Astrocyte of the hippocampus (primary cell): ENCODE measurements at regions not wholly inside any gene's neighbourhood (a gene's known extent, or its start where the extent isn't known, plus 50 kb on each side); places are given as distances from the start of the nearest gene placed in this dataset.

Experiments
- DNase-seq: peaks from one replicate; pipeline ENCODE4 v3.0.0; 2011; ENCODE audit warnings: low read depth, low spot score

DNA sequence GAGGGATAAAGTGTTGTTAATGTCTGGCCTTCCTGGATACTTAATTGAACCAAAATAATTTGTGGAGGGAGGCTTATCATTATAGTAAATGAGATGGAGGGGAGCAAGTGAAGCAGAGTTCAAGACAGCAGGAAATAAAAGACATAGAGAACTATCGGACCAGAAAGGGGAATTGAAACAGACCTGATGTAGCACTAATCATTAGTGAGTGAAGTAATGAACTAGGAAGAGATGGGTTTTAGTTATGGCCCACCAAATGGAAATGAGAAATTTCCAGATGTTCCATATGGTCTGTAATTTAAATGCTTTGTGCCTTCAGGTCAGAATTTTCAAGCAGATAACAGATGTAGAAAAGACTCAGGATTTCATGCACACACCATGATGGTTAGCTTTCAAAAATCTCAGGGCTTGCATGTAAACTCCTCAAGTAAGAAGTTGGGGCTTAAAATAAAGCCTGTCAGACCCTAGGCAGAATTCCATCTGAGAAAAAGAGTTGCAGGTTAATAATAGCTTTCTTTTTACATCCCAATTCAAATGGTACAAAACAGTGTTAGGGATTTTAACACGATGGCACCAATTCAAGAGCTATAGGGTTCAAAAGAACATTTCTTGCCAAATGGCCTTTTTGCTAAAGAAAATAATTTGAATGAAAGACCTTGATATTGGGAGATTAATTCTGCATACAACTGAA is 355.8 kb downstream of the FSCB start:
- DNase-seq: no peak

- DNase-seq: peak; percentile 9
Observed at GRCh38 chr14:44149597-44149996, 357.5 kb downstream of the FSCB start.

DNA sequence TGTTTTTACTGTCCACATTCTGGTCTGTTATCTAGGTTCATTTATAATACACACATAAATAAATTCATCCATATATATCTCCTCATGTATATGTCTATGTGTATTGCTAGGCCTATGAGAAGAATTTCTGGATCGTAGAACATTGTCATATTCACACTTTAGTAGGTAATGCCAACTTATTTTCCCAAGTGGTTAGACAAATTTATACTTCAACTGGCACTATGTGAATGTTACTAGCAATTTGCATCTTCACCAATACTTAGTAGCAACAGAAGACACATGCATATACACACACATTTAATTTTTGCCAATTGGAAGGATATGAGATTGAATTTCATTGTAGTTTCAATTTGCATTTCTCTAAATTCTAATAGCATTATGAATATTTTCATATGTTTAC is 365.1 kb downstream of the FSCB start:
- DNase-seq: no peak

- no peak for DNase-seq
Observed at GRCh38 chr14:44135972-44136371, 371.1 kb downstream of the FSCB start.

DNA sequence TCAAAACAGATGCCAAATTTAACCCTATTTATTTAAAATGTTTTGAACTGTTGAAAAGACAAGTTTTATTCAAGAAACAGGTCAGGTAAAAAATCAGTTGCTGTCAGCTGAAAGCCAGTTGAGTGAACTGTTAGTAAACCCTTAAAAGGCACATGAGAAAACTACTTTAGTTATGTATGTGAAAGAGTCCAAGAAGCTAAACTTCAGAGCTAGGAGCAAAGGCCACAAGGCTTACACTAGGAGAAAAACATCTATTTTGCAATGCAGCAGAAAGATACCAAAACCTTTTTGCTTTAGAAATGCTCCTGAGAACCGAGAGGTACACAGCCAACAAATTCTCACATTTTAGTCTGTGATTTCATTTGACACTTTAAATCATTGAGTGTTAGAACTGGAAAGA is 375.2 kb downstream of the FSCB start:
- no peak for DNase-seq

DNA sequence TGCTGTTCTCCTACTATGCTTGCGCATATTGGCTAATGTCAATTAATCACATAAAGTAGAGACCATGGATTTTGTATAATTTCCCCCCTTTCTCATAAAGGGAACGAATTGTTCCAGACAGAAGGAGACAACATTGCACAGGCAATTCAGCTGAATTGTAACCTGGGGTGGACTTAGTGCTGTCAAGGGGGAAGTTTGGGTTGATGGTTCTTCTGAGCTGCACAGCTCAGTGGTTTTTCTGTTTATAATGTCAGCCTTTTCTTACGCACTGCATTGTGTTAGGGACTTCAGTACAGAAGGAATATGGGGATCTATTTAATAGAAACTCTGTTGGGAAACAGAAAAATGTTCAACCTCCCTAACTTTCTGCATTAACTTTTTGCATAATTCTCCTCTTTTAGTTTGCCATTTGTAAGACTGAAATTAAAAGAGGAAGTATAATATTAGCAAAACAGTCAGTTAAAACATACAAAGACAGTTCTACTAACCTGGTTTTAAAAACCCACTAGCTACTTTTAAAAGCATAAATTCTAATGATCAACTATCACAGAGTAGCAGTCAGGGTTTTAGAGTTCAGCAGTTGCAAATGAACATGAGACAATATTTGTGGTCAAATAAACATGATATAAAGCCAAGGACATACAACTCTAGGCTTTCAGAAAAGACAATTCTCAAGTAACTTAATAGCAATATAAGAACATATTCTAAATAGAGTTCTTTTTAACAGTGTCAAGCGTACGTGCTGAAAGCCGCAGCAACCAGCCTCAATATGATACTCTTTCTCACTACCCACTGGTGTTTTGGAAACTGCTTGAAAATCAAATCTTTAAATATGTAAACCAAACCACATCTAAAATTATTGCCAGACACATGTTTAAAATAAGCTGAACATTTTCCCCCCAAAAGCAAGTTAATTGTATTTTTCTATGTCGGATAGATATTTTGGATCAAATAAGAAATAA is 393.0 kb downstream of the FSCB start:
- DNase-seq: no peak

DNA sequence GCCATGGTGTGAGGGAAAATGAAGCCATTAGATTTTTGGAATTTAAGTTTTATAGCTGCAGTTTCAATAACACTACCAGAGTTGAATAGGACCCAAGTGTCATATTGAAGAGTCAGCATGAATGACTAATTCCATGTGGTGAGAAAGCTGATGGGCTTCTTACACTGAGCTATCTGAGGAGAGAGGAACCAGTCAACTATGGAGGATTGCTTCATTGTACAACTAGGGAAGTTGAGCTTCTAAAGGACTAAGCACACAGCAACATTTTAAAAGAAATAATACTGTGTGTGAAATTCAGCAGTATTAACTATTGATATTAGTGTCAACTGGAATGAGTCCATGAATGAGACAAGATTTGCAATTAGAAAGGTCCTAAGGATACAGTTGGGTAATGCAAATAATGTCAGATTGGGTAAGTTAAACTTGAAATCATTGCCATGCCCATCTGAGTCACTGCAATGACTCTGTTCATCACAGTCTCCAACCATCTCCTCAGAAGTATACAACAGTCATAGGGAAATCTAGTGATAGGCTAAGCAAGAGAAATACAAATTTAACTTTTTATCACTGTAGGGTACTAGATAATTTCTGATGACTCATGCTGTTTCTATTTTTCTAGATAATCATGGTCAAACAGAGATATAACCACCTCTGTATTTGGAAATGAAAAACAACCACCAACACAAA is 394.2 kb downstream of the FSCB start:
- no peak for DNase-seq

GRCh38 chr14:44109036-44109435 is 398.0 kb downstream of the FSCB start:
- no peak for DNase-seq

GRCh38 chr14:44108601-44109000 is 398.5 kb downstream of the FSCB start:
- DNase-seq: no peak

DNA sequence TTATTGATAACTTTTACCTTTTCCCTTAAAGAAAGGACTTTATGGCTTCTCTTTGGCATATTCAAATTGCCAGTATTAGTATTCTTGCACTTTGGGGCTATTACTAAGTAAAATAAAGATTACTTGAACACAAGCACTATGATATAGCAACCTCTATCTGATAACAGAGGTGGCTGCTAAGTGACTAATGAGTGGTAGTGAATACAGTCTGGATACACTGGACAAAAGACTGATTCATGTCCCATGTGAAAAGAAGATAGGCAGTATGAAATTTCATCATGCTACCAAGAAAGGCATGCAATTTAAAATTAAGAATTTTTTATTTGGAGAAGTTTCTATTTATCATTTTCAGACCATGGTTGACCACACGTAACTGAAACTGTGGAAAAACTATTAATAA is 399.9 kb downstream of the FSCB start:
- DNase-seq: no peak

- DNase-seq: no peak
Observed at GRCh38 chr14:44099743-44100488, 407.2 kb downstream of the FSCB start.

GRCh38 chr14:44081146-44081545 is 425.9 kb downstream of the FSCB start:
- DNase-seq: no peak

GRCh38 chr14:44070046-44070445 is 437.0 kb downstream of the FSCB start:
- no peak for DNase-seq

DNA sequence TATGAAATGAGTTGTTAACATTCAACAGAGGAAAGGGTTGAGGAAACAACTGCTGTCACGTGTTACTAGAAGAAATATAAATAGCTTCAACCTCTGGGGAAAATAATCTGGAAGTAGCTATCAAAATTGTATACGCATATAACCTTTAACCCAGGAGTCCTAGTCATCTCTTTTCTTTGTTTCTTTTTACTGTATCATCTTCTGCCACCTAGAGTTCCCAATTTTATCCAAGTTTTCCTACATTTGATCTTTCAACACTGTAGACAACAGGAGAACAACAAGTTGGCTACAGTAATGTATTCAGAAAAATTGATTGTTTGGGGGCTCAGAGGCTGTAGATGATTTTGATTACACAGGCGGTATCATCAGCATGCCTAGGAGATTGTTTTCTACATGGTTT is 453.7 kb downstream of the FSCB start:
- no peak for DNase-seq

- no peak for DNase-seq
Observed at GRCh38 chr14:44041700-44042099, 465.4 kb downstream of the FSCB start.

DNA sequence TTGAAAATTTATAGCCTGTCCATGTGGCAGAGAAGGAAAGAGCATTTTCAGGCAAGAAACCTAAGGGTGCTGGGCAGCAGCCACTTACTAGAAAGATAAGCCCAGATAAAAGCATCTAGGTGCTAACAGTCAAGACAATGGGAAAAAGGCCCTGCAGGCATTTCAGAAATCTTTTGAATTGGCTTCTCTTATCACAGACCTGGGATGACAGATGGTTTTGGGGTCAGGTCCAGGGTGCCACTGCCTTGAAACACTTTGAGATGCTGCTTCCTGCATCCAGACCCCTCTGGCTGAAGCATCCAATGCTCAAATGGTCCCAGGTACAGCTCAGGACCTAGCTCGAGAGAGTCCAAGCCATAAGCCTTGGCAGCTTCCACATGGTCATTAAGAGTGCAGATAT is 466.5 kb downstream of the FSCB start:
- DNase-seq: no peak

- no peak for DNase-seq
Observed at GRCh38 chr14:44036248-44036647, 470.8 kb downstream of the FSCB start.

DNA sequence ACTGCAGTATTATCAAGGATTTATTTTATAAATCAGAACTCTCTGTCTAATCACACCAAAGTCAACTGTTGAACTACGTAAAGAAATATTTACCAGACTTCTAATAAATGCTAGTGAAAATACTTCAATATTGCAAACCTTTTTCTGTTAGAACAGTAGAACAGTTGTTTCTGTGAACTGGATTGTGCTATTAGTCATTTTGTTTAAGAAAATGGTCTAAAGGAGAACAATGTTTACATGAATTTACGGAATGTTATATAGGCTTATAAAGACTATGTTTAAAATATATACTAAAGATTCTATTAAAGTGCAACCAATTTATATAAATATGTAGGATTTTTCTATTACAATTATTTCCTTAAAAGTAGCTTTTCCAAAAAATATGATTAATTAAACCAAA is 471.4 kb downstream of the FSCB start:
- DNase-seq: no peak

- DNase-seq: no peak
Observed at GRCh38 chr14:44030831-44031383, 476.2 kb downstream of the FSCB start.

DNA sequence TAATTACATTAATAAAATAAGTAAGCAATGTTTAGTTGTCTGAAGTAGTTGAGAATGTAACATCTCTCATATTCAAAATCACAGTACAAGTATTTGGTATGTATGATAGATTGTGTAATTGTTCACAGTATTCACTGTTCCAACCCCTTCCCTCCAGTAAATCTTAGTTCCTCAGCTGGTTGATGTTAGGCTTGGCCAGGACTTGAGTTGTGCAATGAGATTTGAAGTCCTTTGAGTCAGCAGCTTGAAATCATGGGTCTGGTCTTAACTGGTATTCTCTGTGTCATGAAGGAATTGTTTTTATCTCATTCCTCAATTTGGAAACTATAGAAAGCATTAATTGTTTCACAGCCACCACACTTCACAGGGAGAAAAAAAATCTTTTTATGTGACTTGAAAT is 477.1 kb downstream of the FSCB start:
- no peak for DNase-seq

DNA sequence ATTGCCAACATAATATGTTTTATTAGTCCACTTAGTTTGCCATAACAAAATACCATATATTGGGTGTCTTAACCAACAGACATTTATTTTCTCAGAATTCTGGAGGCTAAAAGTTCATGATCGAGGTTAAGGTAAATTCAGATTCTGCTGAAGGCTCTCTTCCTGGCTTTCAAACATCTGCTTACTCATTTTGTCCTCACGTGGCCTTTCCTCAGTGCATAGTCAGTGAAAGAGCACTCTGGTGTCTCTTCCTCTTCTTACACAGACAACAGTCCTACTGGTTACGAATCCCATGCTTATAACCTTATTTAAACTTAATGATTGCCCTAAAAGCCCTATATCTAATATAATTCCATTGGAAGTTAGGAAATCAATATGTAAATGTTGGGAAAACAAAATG is 479.7 kb downstream of the FSCB start:
- no peak for DNase-seq
